Astrocyte (in vitro differentiated cells and primary cell): ENCODE measurements at regions not wholly inside any gene's neighbourhood (a gene's known extent, or its start where the extent isn't known, plus 50 kb on each side); places are given as distances from the start of the nearest gene placed in this dataset.

Experiments
- DNase-seq: peaks from one replicate; pipeline ENCODE4 v3.0.0-alpha.2; 2010; ENCODE audit warnings: low read depth
- FAIRE-seq: peaks from 2 replicates; lab custom pipeline; 2011; peaks lifted over from hg19 to GRCh38; lab: Jason Lieb, UNC
- H2AFZ ChIP-seq: 2 replicates; pipeline ENCODE4 v1.6.0; 2012; ENCODE audit warnings: low read depth, low read length, inconsistent platforms
- H3K27ac ChIP-seq: 2 replicates; pipeline ENCODE4 v1.5.1; 2011; ENCODE audit warnings: low read depth, low read length, inconsistent platforms
- H3K27me3 ChIP-seq: 2 replicates; pipeline ENCODE4 v1.6.0; 2011; ENCODE audit warnings: low read length, inconsistent platforms; ENCODE audit not compliant: insufficient read depth
- H3K36me3 ChIP-seq: 2 replicates; pipeline ENCODE4 v1.5.1; 2011; ENCODE audit warnings: low read length, inconsistent platforms; ENCODE audit not compliant: insufficient read depth
- H3K4me1 ChIP-seq: 2 replicates; pipeline ENCODE4 v1.5.1; 2011; ENCODE audit warnings: low read length, inconsistent platforms; ENCODE audit not compliant: insufficient read depth
- H3K4me2 ChIP-seq: 2 replicates; pipeline ENCODE4 v1.6.0; 2012; ENCODE audit warnings: low read length, inconsistent platforms
- H3K4me3 ChIP-seq: 2 replicates; pipeline ENCODE4 v1.5.1; 2011; ENCODE audit warnings: low read depth, mild to moderate bottlenecking, low read length, inconsistent platforms; ENCODE audit not compliant: insufficient read depth
- H3K79me2 ChIP-seq: 2 replicates; pipeline ENCODE4 v1.6.0; 2012; ENCODE audit warnings: mild to moderate bottlenecking, low read length, inconsistent platforms; ENCODE audit not compliant: insufficient read depth
- H3K9ac ChIP-seq: 2 replicates; pipeline ENCODE4 v1.6.0; 2012; ENCODE audit warnings: mild to moderate bottlenecking, low read length, inconsistent platforms
- H3K9me3 ChIP-seq: 2 replicates; pipeline ENCODE4 v1.5.1; 2012; ENCODE audit warnings: low read depth, mild to moderate bottlenecking, low read length, inconsistent platforms; ENCODE audit not compliant: insufficient read depth
- H4K20me1 ChIP-seq: 2 replicates; pipeline ENCODE4 v1.6.0; 2012; ENCODE audit warnings: low read length, inconsistent platforms; ENCODE audit not compliant: insufficient read depth
- H3K27ac Mint-ChIP-seq: one replicate; pipeline ENCODE4 v1.8.0; 2021; ENCODE audit warnings: mild to moderate bottlenecking, mixed read lengths; ENCODE audit not compliant: unreplicated experiment
- H3K27me3 Mint-ChIP-seq: one replicate; pipeline ENCODE4 v1.8.0; 2021; ENCODE audit warnings: low read depth, mixed read lengths; ENCODE audit not compliant: unreplicated experiment
- H3K36me3 Mint-ChIP-seq: one replicate; pipeline ENCODE4 v1.8.0; 2021; ENCODE audit warnings: low read depth, mixed read lengths; ENCODE audit not compliant: unreplicated experiment
- H3K4me1 Mint-ChIP-seq: one replicate; pipeline ENCODE4 v1.8.0; 2021; ENCODE audit warnings: low read depth, mixed read lengths; ENCODE audit not compliant: unreplicated experiment
- H3K4me3 Mint-ChIP-seq: one replicate; pipeline ENCODE4 v1.8.0; 2021; ENCODE audit warnings: mild to moderate bottlenecking, moderate library complexity, mixed read lengths; ENCODE audit not compliant: unreplicated experiment
- H3K9me3 Mint-ChIP-seq: one replicate; pipeline ENCODE4 v1.8.0; 2021; ENCODE audit warnings: mild to moderate bottlenecking, mixed read lengths; ENCODE audit not compliant: unreplicated experiment
- EZH2 ChIP-seq: IDR thresholded peaks from 2 replicates; pipeline ENCODE4 v1.6.1; 2012; ENCODE audit warnings: mild to moderate bottlenecking, low read length, inconsistent platforms; ENCODE audit not compliant: insufficient read depth
- TF ChIP-seq, protein P1 (sequence below): IDR thresholded peaks from 2 replicates; pipeline ENCODE4 v1.5.1; 2011; ENCODE audit warnings: low read depth, mild to moderate bottlenecking, inconsistent platforms, low read length, moderate library complexity; ENCODE audit not compliant: insufficient read depth

DNA sequence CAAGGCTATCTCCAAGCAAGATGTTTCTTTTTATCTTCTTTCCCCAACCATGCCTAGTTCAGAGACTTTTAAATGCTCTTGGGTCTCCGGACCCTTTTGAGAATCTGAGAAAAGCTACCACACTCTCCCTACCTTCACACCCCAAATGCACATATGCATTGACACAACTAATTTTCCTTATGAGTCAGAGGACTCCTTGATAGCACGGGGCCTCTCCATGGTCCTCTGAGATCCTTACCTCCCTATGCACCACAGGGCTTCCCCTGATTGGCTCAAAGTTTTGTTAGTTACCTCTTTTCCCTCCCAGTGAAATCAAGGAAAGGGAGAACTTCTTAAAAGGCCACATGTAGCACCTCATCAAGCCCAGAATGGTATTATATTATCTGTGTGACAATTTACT is 86.8 kb upstream of the ATP6AP2 start:
- FAIRE-seq (no peak), DNase-seq (no peak)
- TF ChIP-seq EZH2: no peak
- TF ChIP-seq, protein P1, sequence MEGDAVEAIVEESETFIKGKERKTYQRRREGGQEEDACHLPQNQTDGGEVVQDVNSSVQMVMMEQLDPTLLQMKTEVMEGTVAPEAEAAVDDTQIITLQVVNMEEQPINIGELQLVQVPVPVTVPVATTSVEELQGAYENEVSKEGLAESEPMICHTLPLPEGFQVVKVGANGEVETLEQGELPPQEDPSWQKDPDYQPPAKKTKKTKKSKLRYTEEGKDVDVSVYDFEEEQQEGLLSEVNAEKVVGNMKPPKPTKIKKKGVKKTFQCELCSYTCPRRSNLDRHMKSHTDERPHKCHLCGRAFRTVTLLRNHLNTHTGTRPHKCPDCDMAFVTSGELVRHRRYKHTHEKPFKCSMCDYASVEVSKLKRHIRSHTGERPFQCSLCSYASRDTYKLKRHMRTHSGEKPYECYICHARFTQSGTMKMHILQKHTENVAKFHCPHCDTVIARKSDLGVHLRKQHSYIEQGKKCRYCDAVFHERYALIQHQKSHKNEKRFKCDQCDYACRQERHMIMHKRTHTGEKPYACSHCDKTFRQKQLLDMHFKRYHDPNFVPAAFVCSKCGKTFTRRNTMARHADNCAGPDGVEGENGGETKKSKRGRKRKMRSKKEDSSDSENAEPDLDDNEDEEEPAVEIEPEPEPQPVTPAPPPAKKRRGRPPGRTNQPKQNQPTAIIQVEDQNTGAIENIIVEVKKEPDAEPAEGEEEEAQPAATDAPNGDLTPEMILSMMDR: no peak
- Mint-ChIP-seq H3K4me1 (peaks cover 4% of the 10 kb centered on the region), H3K36me3 (no peaks in the 10 kb centered on the region), H3K9me3 (no peaks in the 10 kb centered on the region), H3K27me3 (peaks cover 5% of the 10 kb centered on the region), H3K27ac (no peak overlapping the region), H3K4me3 (no peak overlapping the region)
- Histone ChIP-seq H3K4me2 (no peak overlapping the region), H3K27me3 (no peaks in the 10 kb centered on the region), H3K4me3 (no peak overlapping the region), H4K20me1 (no peaks in the 10 kb centered on the region), H2AFZ (no peak overlapping the region), H3K4me1 (no peaks in the 10 kb centered on the region), H3K79me2 (no peaks in the 10 kb centered on the region), H3K27ac (no peak overlapping the region), H3K9ac (no peak overlapping the region), H3K36me3 (no peaks in the 10 kb centered on the region), H3K9me3 (no peaks in the 10 kb centered on the region)

DNA sequence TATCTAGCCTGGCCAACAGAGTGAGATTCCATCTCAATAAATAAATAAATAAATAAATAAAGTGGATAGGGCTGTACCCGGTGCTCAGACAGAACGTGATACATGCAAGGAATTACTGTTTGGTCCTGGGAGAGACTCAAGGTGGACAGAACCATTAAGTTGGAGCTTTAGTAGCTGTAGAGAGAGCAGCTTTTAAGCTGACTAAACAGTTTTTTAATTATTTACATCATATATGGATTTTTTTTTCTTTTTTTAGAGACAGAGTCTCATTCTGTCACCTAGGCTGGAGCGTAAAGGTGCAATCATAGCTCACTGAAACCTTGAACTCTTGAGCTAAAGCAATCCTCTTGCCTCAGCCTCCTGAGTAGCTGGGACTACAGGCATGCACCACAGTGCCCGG is 92.5 kb upstream of the ATP6AP2 start:
- no peak overlapping the region for H3K9ac ChIP-seq
- Mint-ChIP-seq H3K36me3 (no peaks in the 10 kb centered on the region), H3K4me3 (no peak overlapping the region), H3K4me1 (no peaks in the 10 kb centered on the region), H3K9me3 (peaks cover 5% of the 10 kb centered on the region), H3K27ac (no peak overlapping the region), H3K27me3 (no peaks in the 10 kb centered on the region)
- H3K9me3 ChIP-seq: no peaks in the 10 kb centered on the region
- H3K27me3 ChIP-seq: no peaks in the 10 kb centered on the region
- H2AFZ ChIP-seq: no peak overlapping the region
- TF ChIP-seq, protein P1: no peak
- no peak for TF ChIP-seq EZH2
- H3K79me2 ChIP-seq: no peaks in the 10 kb centered on the region
- H4K20me1 ChIP-seq: no peaks in the 10 kb centered on the region
- DNase-seq (no peak), FAIRE-seq (no peak)
- H3K36me3 ChIP-seq: no peaks in the 10 kb centered on the region
- H3K4me3 ChIP-seq: no peak overlapping the region
- no peak overlapping the region for H3K27ac ChIP-seq
- H3K4me1 ChIP-seq: no peaks in the 10 kb centered on the region
- H3K4me2 ChIP-seq: no peak overlapping the region

DNA sequence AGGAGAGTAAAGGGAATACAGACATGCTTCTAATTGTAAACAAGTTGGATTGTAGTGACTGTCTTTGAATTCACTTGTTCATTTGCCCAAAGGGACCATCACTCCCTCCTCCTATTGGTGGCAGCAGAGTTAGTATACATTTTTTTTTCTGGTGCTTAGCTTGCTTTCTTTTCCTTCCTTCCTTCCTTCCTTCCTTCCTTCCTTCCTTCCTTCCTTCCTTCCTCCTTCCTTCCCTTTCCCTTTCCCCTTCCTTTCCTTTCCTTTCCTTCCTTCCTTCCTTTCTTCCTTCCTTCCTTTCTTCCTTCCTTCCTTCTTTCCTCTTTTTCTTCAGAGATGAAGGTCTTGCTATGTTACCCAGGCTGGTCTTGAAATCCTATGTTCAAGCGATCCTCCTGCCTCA is 94.8 kb upstream of the ATP6AP2 start:
- no peaks in the 10 kb centered on the region for H3K36me3 ChIP-seq
- FAIRE-seq: no peak
- H3K4me3 Mint-ChIP-seq: no peak overlapping the region
- no peaks in the 10 kb centered on the region for H3K4me1 ChIP-seq
- TF ChIP-seq, protein P1: no peak
- no peak for TF ChIP-seq EZH2
- H3K36me3 Mint-ChIP-seq: no peaks in the 10 kb centered on the region
- no peak overlapping the region for H2AFZ ChIP-seq
- no peak overlapping the region for H3K27ac Mint-ChIP-seq
- no peaks in the 10 kb centered on the region for H3K79me2 ChIP-seq
- H3K27ac ChIP-seq: no peak overlapping the region
- no peaks in the 10 kb centered on the region for H3K27me3 ChIP-seq
- H3K4me2 ChIP-seq: no peak overlapping the region
- H3K9me3 ChIP-seq: no peaks in the 10 kb centered on the region
- H3K9me3 Mint-ChIP-seq: peaks cover 5% of the 10 kb centered on the region
- no peak overlapping the region for H3K4me3 ChIP-seq
- H3K27me3 Mint-ChIP-seq: no peaks in the 10 kb centered on the region
- H3K9ac ChIP-seq: no peak overlapping the region
- DNase-seq: no peak
- no peaks in the 10 kb centered on the region for H3K4me1 Mint-ChIP-seq
- H4K20me1 ChIP-seq: no peaks in the 10 kb centered on the region
